WTC11 (cell line): ENCODE measurements at regions not wholly inside any gene's neighbourhood (a gene's known extent, or its start where the extent isn't known, plus 50 kb on each side); places are given as distances from the start of the nearest gene placed in this dataset.

Experiments
- CTCF ChIP-seq: fragments of 200-600 bp; IDR thresholded peaks from 2 replicates; pipeline ENCODE4 v1.8.0; 2022; ENCODE audit warnings: antibody characterized with exemption
- ELF4 ChIP-seq: sonication (generic); formaldehyde crosslinking; IDR thresholded peaks from 2 replicates; pipeline ENCODE4 v1.8.1; 2022; ENCODE audit warnings: low read depth, mild to moderate bottlenecking, moderate library complexity, missing genetic modification reagents
- EMX1 ChIP-seq: fragments of 250-450 bp; sonication (Bioruptor Pico); IDR thresholded peaks from 2 replicates; pipeline ENCODE4 v1.8.0; 2021; ENCODE audit warnings: mild to moderate bottlenecking
- MYBL2 ChIP-seq: sonication (generic); formaldehyde crosslinking; IDR thresholded peaks from 2 replicates; pipeline ENCODE4 v1.8.1; 2023; ENCODE audit warnings: mild to moderate bottlenecking, moderate library complexity, missing genetic modification reagents
- NFATC4 ChIP-seq: fragments of 250-450 bp; sonication (Bioruptor Pico); IDR thresholded peaks from 2 replicates; pipeline ENCODE4 v1.9.0; 2021; ENCODE audit warnings: mild to moderate bottlenecking
- NR3C1 ChIP-seq: sonication (generic); formaldehyde crosslinking; conservative IDR thresholded peaks from 2 replicates; pipeline ENCODE4 v1.8.1; 2023; ENCODE audit warnings: low read depth, mild to moderate bottlenecking, missing genetic modification reagents
- ZBTB21 ChIP-seq: sonication (generic); formaldehyde crosslinking; IDR thresholded peaks from 2 replicates; pipeline ENCODE4 v1.8.1; 2023; ENCODE audit warnings: mild to moderate bottlenecking, missing genetic modification reagents, borderline replicate concordance
- ZMAT4 ChIP-seq: fragments of 250-450 bp; sonication (Bioruptor Pico); IDR thresholded peaks from 2 replicates; pipeline ENCODE4 v1.9.0; 2021; ENCODE audit warnings: mild to moderate bottlenecking
- ZNF232 ChIP-seq: sonication (generic); formaldehyde crosslinking; IDR thresholded peaks from 2 replicates; pipeline ENCODE4 v1.8.0; 2022; ENCODE audit warnings: mild to moderate bottlenecking, missing genetic modification reagents
- ZNF263 ChIP-seq: sonication (generic); formaldehyde crosslinking; IDR thresholded peaks from 2 replicates; pipeline ENCODE4 v1.8.1; 2022; ENCODE audit warnings: low read depth, mild to moderate bottlenecking, moderate library complexity, missing genetic modification reagents
- TF ChIP-seq, protein P1 (sequence below): sonication (generic); formaldehyde crosslinking; IDR thresholded peaks from 2 replicates; pipeline ENCODE4 v1.8.0; 2022; ENCODE audit warnings: missing genetic modification reagents
- TF ChIP-seq, protein P2 (sequence below): sonication (generic); formaldehyde crosslinking; IDR thresholded peaks from 2 replicates; pipeline ENCODE4 v1.8.0; 2023; ENCODE audit warnings: missing genetic modification reagents
- TF ChIP-seq, protein P3 (sequence below): sonication (generic); formaldehyde crosslinking; IDR thresholded peaks from 2 replicates; pipeline ENCODE4 v1.8.1; 2022; ENCODE audit warnings: low read depth, missing genetic modification reagents, borderline replicate concordance
- TF ChIP-seq, protein P4 (sequence below): fragments of 250-450 bp; sonication (Bioruptor Pico); IDR thresholded peaks from 2 replicates; pipeline ENCODE4 v1.8.0; 2021; ENCODE audit warnings: mild to moderate bottlenecking

DNA sequence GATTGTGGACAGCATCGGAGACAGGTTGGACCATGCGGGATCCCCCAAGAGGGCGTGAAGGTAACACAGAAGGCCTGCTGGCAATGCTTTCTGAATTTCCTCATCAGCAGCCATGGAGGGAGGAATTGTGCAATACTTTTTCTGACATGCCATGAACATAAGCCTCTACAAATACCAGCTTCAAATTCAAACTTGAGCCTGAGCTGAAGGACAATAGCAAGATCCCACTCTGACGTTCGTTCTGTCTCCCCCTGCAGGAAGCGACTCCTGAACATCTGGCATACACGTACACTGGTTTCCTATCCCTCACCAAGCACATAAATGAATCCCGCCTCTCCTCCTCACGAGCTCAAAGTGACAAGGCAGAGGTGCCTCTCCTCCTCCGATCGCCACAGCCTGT lies 312.2 kb downstream of the BRD1 start:
- TF ChIP-seq, protein P1, sequence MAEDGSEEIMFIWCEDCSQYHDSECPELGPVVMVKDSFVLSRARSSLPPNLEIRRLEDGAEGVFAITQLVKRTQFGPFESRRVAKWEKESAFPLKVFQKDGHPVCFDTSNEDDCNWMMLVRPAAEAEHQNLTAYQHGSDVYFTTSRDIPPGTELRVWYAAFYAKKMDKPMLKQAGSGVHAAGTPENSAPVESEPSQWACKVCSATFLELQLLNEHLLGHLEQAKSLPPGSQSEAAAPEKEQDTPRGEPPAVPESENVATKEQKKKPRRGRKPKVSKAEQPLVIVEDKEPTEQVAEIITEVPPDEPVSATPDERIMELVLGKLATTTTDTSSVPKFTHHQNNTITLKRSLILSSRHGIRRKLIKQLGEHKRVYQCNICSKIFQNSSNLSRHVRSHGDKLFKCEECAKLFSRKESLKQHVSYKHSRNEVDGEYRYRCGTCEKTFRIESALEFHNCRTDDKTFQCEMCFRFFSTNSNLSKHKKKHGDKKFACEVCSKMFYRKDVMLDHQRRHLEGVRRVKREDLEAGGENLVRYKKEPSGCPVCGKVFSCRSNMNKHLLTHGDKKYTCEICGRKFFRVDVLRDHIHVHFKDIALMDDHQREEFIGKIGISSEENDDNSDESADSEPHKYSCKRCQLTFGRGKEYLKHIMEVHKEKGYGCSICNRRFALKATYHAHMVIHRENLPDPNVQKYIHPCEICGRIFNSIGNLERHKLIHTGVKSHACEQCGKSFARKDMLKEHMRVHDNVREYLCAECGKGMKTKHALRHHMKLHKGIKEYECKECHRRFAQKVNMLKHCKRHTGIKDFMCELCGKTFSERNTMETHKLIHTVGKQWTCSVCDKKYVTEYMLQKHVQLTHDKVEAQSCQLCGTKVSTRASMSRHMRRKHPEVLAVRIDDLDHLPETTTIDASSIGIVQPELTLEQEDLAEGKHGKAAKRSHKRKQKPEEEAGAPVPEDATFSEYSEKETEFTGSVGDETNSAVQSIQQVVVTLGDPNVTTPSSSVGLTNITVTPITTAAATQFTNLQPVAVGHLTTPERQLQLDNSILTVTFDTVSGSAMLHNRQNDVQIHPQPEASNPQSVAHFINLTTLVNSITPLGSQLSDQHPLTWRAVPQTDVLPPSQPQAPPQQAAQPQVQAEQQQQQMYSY: no peak
- TF ChIP-seq MYBL2 (CRISPR knock-in tag) (no peak), CTCF (no peak), ZNF232 (CRISPR knock-in tag) (no peak), ZNF263 (CRISPR knock-in tag) (no peak), ELF4 (CRISPR knock-in tag) (no peak), NFATC4 (CRISPR knock-in tag) (no peak), EMX1 (CRISPR knock-in tag) (no peak), ZBTB21 (CRISPR knock-in tag) (no peak), NR3C1 (CRISPR knock-in tag) (no peak), ZMAT4 (CRISPR knock-in tag) (no peak)
- TF ChIP-seq, protein P2, sequence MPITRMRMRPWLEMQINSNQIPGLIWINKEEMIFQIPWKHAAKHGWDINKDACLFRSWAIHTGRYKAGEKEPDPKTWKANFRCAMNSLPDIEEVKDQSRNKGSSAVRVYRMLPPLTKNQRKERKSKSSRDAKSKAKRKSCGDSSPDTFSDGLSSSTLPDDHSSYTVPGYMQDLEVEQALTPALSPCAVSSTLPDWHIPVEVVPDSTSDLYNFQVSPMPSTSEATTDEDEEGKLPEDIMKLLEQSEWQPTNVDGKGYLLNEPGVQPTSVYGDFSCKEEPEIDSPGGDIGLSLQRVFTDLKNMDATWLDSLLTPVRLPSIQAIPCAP: no peak
- TF ChIP-seq, protein P3, sequence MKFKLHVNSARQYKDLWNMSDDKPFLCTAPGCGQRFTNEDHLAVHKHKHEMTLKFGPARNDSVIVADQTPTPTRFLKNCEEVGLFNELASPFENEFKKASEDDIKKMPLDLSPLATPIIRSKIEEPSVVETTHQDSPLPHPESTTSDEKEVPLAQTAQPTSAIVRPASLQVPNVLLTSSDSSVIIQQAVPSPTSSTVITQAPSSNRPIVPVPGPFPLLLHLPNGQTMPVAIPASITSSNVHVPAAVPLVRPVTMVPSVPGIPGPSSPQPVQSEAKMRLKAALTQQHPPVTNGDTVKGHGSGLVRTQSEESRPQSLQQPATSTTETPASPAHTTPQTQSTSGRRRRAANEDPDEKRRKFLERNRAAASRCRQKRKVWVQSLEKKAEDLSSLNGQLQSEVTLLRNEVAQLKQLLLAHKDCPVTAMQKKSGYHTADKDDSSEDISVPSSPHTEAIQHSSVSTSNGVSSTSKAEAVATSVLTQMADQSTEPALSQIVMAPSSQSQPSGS (CRISPR knock-in tag): no peak
- TF ChIP-seq, protein P4, sequence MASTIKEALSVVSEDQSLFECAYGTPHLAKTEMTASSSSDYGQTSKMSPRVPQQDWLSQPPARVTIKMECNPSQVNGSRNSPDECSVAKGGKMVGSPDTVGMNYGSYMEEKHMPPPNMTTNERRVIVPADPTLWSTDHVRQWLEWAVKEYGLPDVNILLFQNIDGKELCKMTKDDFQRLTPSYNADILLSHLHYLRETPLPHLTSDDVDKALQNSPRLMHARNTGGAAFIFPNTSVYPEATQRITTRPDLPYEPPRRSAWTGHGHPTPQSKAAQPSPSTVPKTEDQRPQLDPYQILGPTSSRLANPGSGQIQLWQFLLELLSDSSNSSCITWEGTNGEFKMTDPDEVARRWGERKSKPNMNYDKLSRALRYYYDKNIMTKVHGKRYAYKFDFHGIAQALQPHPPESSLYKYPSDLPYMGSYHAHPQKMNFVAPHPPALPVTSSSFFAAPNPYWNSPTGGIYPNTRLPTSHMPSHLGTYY: no peak
